Osteoblast (primary cell): ENCODE measurements at regions not wholly inside any gene's neighbourhood (a gene's known extent, or its start where the extent isn't known, plus 50 kb on each side); places are given as distances from the start of the nearest gene placed in this dataset.

Source experiments
- DNase-seq: peaks from one replicate; pipeline ENCODE4 v3.0.0; 2011; ENCODE audit warnings: low spot score, mixed read lengths; ENCODE audit not compliant: insufficient read length; ENCODE audit errors: missing footprints
- H2AFZ ChIP-seq: 2 replicates; pipeline ENCODE4 v1.6.0; 2011; ENCODE audit warnings: mild to moderate bottlenecking, low read length
- H3K27ac ChIP-seq: 2 replicates; pipeline ENCODE4 v1.5.1; 2011; ENCODE audit warnings: mild to moderate bottlenecking, low read depth, low read length, moderate library complexity
- H3K27me3 ChIP-seq: 2 replicates; pipeline ENCODE4 v1.6.0; 2012; ENCODE audit warnings: mild to moderate bottlenecking, control low read depth, inconsistent platforms, low read length, moderate library complexity; ENCODE audit not compliant: insufficient read depth
- H3K36me3 ChIP-seq: 2 replicates; pipeline ENCODE4 v1.5.1; 2011; ENCODE audit warnings: mild to moderate bottlenecking, low read length, control low read depth, moderate library complexity; ENCODE audit not compliant: insufficient read depth
- H3K4me1 ChIP-seq: 2 replicates; pipeline ENCODE4 v1.5.1; 2011; ENCODE audit warnings: mild to moderate bottlenecking, low read length, control low read depth, moderate library complexity; ENCODE audit not compliant: insufficient read depth
- H3K4me2 ChIP-seq: 2 replicates; pipeline ENCODE4 v1.6.0; 2011; ENCODE audit warnings: mild to moderate bottlenecking, low read length; ENCODE audit not compliant: insufficient read depth
- H3K4me3 ChIP-seq: fragments of 200-600 bp; sonication (generic); 3 replicates; pipeline ENCODE4 v1.5.1; 2012; ENCODE audit warnings: mild to moderate bottlenecking, low read length, inconsistent platforms; ENCODE audit not compliant: insufficient read depth
- H3K79me2 ChIP-seq: 2 replicates; pipeline ENCODE4 v1.6.0; 2012; ENCODE audit warnings: mild to moderate bottlenecking, low read length, control low read depth, inconsistent platforms; ENCODE audit not compliant: insufficient read depth
- H3K9me3 ChIP-seq: 2 replicates; pipeline ENCODE4 v1.5.1; 2011; ENCODE audit warnings: low read depth, low read length, control low read depth
- H4K20me1 ChIP-seq: 2 replicates; pipeline ENCODE4 v1.6.0; 2012; ENCODE audit warnings: mild to moderate bottlenecking, low read length, control low read depth; ENCODE audit not compliant: insufficient read depth
- CTCF ChIP-seq: IDR thresholded peaks from 2 replicates; pipeline ENCODE4 v1.5.1; 2011; ENCODE audit warnings: mild to moderate bottlenecking, low read depth, low read length, moderate library complexity; ENCODE audit errors: extremely low read depth

DNA sequence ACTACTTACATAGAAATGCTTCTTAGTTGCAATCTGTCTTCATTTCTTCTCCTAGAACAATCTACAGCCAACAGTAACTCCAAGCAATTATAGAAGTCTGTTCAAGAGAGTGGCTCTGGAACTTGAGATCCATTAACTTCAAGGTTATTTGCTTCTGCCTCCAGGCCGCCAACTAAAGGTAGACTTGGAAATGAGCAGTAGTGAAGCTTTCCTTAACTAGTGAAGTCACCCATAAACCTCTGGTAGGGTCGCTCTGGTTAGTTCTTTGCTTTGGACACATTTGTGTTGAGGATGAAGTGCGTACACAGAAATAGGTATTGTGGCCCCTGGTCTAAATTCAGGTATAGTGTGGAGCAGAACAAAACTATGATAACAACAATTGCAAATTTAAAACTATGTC is 809.9 kb upstream of the RGS18 start:
- Histone ChIP-seq H3K4me2 (no peak overlapping the region), H2AFZ (no peak overlapping the region), H3K9me3 (peaks cover 2% of the 10 kb centered on the region), H3K27ac (no peak overlapping the region), H3K36me3 (no peaks in the 10 kb centered on the region), H3K4me1 (no peaks in the 10 kb centered on the region), H4K20me1 (no peaks in the 10 kb centered on the region), H3K4me3 (no peak overlapping the region), H3K79me2 (no peaks in the 10 kb centered on the region), H3K27me3 (no peaks in the 10 kb centered on the region)
- no peak for DNase-seq
- no peak for TF ChIP-seq CTCF

DNA sequence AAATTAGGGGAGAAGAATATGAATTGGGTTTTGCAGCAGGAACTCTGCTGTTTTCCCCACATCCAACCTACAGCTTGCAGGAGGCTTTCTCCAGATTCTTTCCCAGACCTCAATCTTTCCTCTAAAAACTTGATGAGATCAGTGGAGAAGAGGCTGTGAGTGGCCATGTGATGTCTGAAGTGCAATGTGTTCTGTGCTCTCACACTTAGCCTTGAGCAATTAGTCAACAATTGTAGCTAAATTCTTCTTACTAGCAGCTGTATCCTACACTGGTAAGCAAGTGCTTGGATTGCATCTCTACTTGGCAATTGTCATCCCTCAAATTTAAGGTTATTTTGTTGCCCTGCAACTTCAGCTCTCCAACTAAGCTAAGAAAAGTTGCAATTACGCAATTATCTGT is 807.3 kb upstream of the RGS18 start:
- no peaks in the 10 kb centered on the region for H3K27me3 ChIP-seq
- H3K79me2 ChIP-seq, result no peaks in the 10 kb centered on the region
- no peak overlapping the region for H3K4me2 ChIP-seq
- TF ChIP-seq CTCF, result no peak
- no peaks in the 10 kb centered on the region for H3K4me1 ChIP-seq
- H3K27ac ChIP-seq, result no peak overlapping the region
- no peaks in the 10 kb centered on the region for H4K20me1 ChIP-seq
- H3K9me3 ChIP-seq, result peaks cover 2% of the 10 kb centered on the region
- no peak for DNase-seq
- H3K4me3 ChIP-seq, result no peak overlapping the region
- no peak overlapping the region for H2AFZ ChIP-seq
- H3K36me3 ChIP-seq, result no peaks in the 10 kb centered on the region

DNA sequence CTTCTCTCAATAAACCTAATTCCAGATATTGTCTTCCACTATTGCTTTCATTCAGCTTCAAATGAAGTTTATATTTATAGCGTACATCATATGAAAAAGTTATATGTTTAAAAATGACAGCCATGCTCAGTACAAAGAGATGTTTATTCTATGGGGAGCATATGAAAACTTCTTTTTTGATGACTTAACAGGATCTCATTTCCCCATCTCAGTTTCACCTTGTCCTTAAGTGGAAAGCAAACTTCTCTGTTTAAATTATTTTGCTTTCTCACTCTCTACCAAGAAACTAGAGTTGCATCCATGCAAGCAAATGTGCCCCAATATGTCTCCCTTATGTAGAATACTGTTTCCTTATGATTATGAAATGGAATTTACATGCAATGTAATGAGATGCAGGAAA is 799.5 kb upstream of the RGS18 start:
- H3K79me2 ChIP-seq, result no peaks in the 10 kb centered on the region
- no peak for TF ChIP-seq CTCF
- H3K9me3 ChIP-seq, result no peaks in the 10 kb centered on the region

DNA sequence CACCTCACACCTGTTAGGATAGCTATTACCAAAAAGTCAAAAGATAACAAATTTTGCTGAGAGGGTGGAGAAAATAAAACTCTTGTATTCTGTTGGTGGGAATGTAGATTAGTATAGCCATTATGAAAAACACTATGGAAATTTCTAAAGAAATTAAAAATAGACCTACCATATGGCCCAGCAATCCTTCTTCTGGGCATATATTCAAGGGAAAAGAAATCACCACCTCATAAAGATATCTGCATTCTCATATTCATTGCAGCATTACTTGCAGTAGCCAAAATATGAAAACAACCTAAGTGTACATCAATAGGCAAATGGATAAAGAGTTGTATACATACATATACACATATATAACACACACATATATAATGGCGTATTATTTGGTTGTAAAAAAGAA is 791.6 kb upstream of the RGS18 start:
- H3K4me2 ChIP-seq, result no peak overlapping the region
- peaks cover 3% of the 10 kb centered on the region for H3K9me3 ChIP-seq
- no peak for DNase-seq
- H4K20me1 ChIP-seq, result no peaks in the 10 kb centered on the region
- H3K4me3 ChIP-seq, result no peak overlapping the region
- no peaks in the 10 kb centered on the region for H3K27me3 ChIP-seq
- no peaks in the 10 kb centered on the region for H3K36me3 ChIP-seq
- H2AFZ ChIP-seq, result no peak overlapping the region
- no peaks in the 10 kb centered on the region for H3K4me1 ChIP-seq
- H3K79me2 ChIP-seq, result no peaks in the 10 kb centered on the region
- TF ChIP-seq CTCF, result no peak
- H3K27ac ChIP-seq, result no peak overlapping the region

More for the DNA sequence above, 799.5 kb upstream of the RGS18 start:
- no peak for DNase-seq
- Histone ChIP-seq H3K36me3 (no peaks in the 10 kb centered on the region), H3K27me3 (no peaks in the 10 kb centered on the region), H4K20me1 (no peaks in the 10 kb centered on the region), H3K27ac (no peak overlapping the region), H3K4me2 (no peak overlapping the region), H2AFZ (no peak overlapping the region), H3K4me1 (no peaks in the 10 kb centered on the region), H3K4me3 (no peak overlapping the region)
